ENCODE measurements at regions not wholly inside any gene's neighbourhood (a gene's known extent, or its start where the extent isn't known, plus 50 kb on each side); places are given as distances from the start of the nearest gene placed in this dataset.

GRCh38 chr12:19904819-19905218, 463.5 kb upstream of the PDE3A start:
- TF ChIP-seq, protein P1, sequence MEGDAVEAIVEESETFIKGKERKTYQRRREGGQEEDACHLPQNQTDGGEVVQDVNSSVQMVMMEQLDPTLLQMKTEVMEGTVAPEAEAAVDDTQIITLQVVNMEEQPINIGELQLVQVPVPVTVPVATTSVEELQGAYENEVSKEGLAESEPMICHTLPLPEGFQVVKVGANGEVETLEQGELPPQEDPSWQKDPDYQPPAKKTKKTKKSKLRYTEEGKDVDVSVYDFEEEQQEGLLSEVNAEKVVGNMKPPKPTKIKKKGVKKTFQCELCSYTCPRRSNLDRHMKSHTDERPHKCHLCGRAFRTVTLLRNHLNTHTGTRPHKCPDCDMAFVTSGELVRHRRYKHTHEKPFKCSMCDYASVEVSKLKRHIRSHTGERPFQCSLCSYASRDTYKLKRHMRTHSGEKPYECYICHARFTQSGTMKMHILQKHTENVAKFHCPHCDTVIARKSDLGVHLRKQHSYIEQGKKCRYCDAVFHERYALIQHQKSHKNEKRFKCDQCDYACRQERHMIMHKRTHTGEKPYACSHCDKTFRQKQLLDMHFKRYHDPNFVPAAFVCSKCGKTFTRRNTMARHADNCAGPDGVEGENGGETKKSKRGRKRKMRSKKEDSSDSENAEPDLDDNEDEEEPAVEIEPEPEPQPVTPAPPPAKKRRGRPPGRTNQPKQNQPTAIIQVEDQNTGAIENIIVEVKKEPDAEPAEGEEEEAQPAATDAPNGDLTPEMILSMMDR (IDR thresholded peaks at IDR 0.05; ENCODE audit: low read depth, low read length, missing input control) = no peak
- no peak for TF ChIP-seq GABPA (IDR thresholded peaks at IDR 0.05 in 1 of 2, conservative IDR thresholded peaks at IDR 0.05 in 1 of 2)
- TF ChIP-seq YY1 (IDR thresholded peaks at IDR 0.05) = no peak
